ENCODE measurements at regions not wholly inside any gene's neighbourhood (a gene's known extent, or its start where the extent isn't known, plus 50 kb on each side); places are given as distances from the start of the nearest gene placed in this dataset.

GRCh38 chr6:40312213-40313015 lies 274.8 kb downstream of the LRFN2 start:
- TF ChIP-seq, protein P1, sequence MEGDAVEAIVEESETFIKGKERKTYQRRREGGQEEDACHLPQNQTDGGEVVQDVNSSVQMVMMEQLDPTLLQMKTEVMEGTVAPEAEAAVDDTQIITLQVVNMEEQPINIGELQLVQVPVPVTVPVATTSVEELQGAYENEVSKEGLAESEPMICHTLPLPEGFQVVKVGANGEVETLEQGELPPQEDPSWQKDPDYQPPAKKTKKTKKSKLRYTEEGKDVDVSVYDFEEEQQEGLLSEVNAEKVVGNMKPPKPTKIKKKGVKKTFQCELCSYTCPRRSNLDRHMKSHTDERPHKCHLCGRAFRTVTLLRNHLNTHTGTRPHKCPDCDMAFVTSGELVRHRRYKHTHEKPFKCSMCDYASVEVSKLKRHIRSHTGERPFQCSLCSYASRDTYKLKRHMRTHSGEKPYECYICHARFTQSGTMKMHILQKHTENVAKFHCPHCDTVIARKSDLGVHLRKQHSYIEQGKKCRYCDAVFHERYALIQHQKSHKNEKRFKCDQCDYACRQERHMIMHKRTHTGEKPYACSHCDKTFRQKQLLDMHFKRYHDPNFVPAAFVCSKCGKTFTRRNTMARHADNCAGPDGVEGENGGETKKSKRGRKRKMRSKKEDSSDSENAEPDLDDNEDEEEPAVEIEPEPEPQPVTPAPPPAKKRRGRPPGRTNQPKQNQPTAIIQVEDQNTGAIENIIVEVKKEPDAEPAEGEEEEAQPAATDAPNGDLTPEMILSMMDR (IDR thresholded peaks at IDR 0.05), result no peak
- TF ChIP-seq RAD21 (IDR thresholded peaks at IDR 0.05; ENCODE audit: low read length) (no peak), EZH2phosphoT487 (IDR thresholded peaks at IDR 0.05; ENCODE audit: borderline replicate concordance, low read depth) (no peak), ELF1 (IDR thresholded peaks at IDR 0.05) (no peak), JUND (IDR thresholded peaks at IDR 0.05) (no peak), EP300 (IDR thresholded peaks at IDR 0.05; ENCODE audit: borderline replicate concordance in 1 of 2, low read depth in 1 of 2, low read length in 1 of 2) (no peak), POLR2AphosphoS5 (IDR thresholded peaks at IDR 0.05; ENCODE audit: low read depth, low read length) (no peak)
- TF ChIP-seq, protein P2, sequence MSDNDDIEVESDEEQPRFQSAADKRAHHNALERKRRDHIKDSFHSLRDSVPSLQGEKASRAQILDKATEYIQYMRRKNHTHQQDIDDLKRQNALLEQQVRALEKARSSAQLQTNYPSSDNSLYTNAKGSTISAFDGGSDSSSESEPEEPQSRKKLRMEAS (IDR thresholded peaks at IDR 0.05; ENCODE audit: low read depth), result no peak
